GM19397 (cell line): ENCODE measurements at regions not wholly inside any gene's neighbourhood (a gene's known extent, or its start where the extent isn't known, plus 50 kb on each side); places are given as distances from the start of the nearest gene placed in this dataset.

ENCODE experiments used
- ATAC-seq: cut with Tn5 transposase; IDR thresholded peaks from one replicate; pipeline ENCODE4 v1.9.1; 2021; ENCODE audit warnings: mild to moderate bottlenecking, moderate library complexity; ENCODE audit not compliant: unreplicated experiment

GRCh38 chr12:88413646-88414045 is 166.6 kb downstream of the KITLG start:
- no peak for ATAC-seq

- no peak for ATAC-seq
These were observed 164.1 kb downstream of the KITLG start for GRCh38 chr12:88416155-88416554.

GRCh38 chr12:88416786-88417185 is 163.5 kb downstream of the KITLG start:
- no peak for ATAC-seq

- ATAC-seq: no peak
These were observed 162.7 kb downstream of the KITLG start for GRCh38 chr12:88417531-88417930.

- no peak for ATAC-seq
These were observed 161.3 kb downstream of the KITLG start for GRCh38 chr12:88418856-88419497.

GRCh38 chr12:88419794-88420193 is 160.5 kb downstream of the KITLG start:
- ATAC-seq: no peak

- no peak for ATAC-seq
These were observed 159.8 kb downstream of the KITLG start for GRCh38 chr12:88420457-88420856.

- ATAC-seq: no peak
These were observed 155.2 kb downstream of the KITLG start for GRCh38 chr12:88424791-88425730.

GRCh38 chr12:88428350-88428749 is 151.9 kb downstream of the KITLG start:
- ATAC-seq: no peak

GRCh38 chr12:88431246-88431645 is 149.0 kb downstream of the KITLG start:
- ATAC-seq: no peak

- no peak for ATAC-seq
These were observed 147.5 kb downstream of the KITLG start for GRCh38 chr12:88432531-88433490.

- no peak for ATAC-seq
These were observed 146.1 kb downstream of the KITLG start for GRCh38 chr12:88433997-88434703.

- ATAC-seq: no peak
These were observed 144.8 kb downstream of the KITLG start for GRCh38 chr12:88435334-88436076.

- ATAC-seq: no peak
These were observed 143.0 kb downstream of the KITLG start for GRCh38 chr12:88437226-88437625.
